Activated CD8-positive, alpha-beta T cell treated with anti-CD3 and anti-CD28 coated beads for 36 hours (primary cell): ENCODE measurements at regions not wholly inside any gene's neighbourhood (a gene's known extent, or its start where the extent isn't known, plus 50 kb on each side); places are given as distances from the start of the nearest gene placed in this dataset.
"Not testable (repeated sequence)": the region's sequence is repeated elsewhere in the genome, so short reads cannot be mapped to it uniquely, and the experiment has no call there.

Experiments used
- ATAC-seq: fragments of 200-7000 bp; cut with Tn5 transposase; one replicate; pipeline ENCODE4 v1.10.0; 2021; ENCODE audit warnings: mild to moderate bottlenecking, moderate library complexity
- CTCF ChIA-PET: fragments of 350-600 bp; sonication (Branson Sonifier 250); formaldehyde crosslinking; loops from one replicate; lab custom pipeline; 2021; ENCODE audit warnings: antibody characterized with exemption; lab: Charles Lee
- POLR2A ChIA-PET: fragments of 350-600 bp; sonication (Branson Sonifier 250); formaldehyde crosslinking; loops from one replicate; lab custom pipeline; 2021; ENCODE audit warnings: antibody characterized with exemption; lab: Charles Lee
- DNase-seq: peaks from one replicate; pipeline ENCODE4 v3.0.0-alpha.2; 2020
- H3K27ac Mint-ChIP-seq: one replicate; pipeline ENCODE4 v1.8.0; 2021; ENCODE audit warnings: mild to moderate bottlenecking, mixed read lengths
- H3K27me3 Mint-ChIP-seq: one replicate; pipeline ENCODE4 v1.8.0; 2021; ENCODE audit warnings: mixed read lengths
- H3K36me3 Mint-ChIP-seq: one replicate; pipeline ENCODE4 v1.8.0; 2021; ENCODE audit warnings: low read depth, mixed read lengths
- H3K4me1 Mint-ChIP-seq: one replicate; pipeline ENCODE4 v1.8.0; 2021; ENCODE audit warnings: low read depth, mixed read lengths
- H3K4me3 Mint-ChIP-seq: one replicate; pipeline ENCODE4 v1.8.0; 2021; ENCODE audit warnings: mild to moderate bottlenecking, moderate library complexity, mixed read lengths
- H3K9me3 Mint-ChIP-seq: one replicate; pipeline ENCODE4 v1.8.0; 2021; ENCODE audit warnings: mixed read lengths
- intact Hi-C: fragments of 100-400 bp; cut with micrococcal nuclease; formaldehyde crosslinking; loops from one replicate; pipeline ENCODE4 v1.10.0; 2022
- TF ChIP-seq, protein P1 (sequence below): fragments of 200-600 bp; IDR thresholded peaks from one replicate; pipeline ENCODE4 v1.8.0; 2022; ENCODE audit warnings: antibody characterized with exemption, mild to moderate bottlenecking

DNA sequence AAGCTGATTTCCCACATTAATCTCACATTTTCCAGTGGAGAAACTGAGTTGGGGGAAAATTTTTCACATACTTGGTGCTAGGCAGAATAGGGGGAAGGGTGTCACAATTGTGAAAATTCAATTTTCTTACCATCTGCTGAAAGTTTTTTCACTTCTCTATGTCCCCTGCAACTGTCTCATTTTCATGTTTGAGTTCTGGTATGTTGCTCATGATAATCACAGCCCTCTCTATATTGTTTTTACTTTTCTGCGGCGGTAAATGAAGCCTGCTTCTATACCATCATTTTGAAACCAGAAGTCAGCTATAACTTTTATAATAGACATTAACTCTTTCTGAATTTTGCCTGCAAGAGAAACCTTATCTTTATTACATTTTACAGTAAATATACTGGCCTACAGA lies 1664.5 kb downstream of the EFNA5 start:
- no peak overlapping the region for H3K27ac Mint-ChIP-seq
- no peak overlapping the region for H3K4me3 Mint-ChIP-seq
- H3K4me1 Mint-ChIP-seq, result no peaks in the 10 kb centered on the region
- no peak for ATAC-seq
- TF ChIP-seq, protein P1, sequence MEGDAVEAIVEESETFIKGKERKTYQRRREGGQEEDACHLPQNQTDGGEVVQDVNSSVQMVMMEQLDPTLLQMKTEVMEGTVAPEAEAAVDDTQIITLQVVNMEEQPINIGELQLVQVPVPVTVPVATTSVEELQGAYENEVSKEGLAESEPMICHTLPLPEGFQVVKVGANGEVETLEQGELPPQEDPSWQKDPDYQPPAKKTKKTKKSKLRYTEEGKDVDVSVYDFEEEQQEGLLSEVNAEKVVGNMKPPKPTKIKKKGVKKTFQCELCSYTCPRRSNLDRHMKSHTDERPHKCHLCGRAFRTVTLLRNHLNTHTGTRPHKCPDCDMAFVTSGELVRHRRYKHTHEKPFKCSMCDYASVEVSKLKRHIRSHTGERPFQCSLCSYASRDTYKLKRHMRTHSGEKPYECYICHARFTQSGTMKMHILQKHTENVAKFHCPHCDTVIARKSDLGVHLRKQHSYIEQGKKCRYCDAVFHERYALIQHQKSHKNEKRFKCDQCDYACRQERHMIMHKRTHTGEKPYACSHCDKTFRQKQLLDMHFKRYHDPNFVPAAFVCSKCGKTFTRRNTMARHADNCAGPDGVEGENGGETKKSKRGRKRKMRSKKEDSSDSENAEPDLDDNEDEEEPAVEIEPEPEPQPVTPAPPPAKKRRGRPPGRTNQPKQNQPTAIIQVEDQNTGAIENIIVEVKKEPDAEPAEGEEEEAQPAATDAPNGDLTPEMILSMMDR, result no peak
- POLR2A ChIA-PET, result no interaction called here
- CTCF ChIA-PET, result no interaction called here
- H3K9me3 Mint-ChIP-seq, result peaks cover 12% of the 10 kb centered on the region
- H3K27me3 Mint-ChIP-seq, result no peaks in the 10 kb centered on the region
- DNase-seq, result no peak
- intact Hi-C loops, result no loop called here
- H3K36me3 Mint-ChIP-seq, result no peaks in the 10 kb centered on the region

DNA sequence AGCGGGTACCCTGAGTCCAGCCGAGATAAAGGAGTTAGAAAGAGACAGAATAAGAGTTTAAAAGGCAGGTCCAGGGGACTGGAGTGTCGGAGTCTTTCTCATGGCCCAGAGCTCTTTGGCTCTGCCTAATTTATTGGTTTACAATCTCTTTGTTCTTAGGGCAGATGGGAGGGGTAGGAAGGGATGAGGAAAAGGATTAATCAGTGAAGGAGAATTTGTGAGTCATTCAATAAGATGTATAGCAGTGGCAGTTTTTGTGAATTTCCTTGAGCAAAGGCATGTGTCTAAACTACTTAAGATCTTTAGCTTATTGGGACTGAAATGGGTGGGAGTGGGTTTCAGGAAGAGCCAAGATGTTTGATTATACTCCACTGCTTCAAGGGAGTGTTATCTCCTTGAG lies 1671.7 kb downstream of the EFNA5 start:
- CTCF ChIA-PET, H3K27me3 Mint-ChIP-seq, H3K36me3 Mint-ChIP-seq, intact Hi-C loops, H3K4me3 Mint-ChIP-seq, ATAC-seq, DNase-seq, H3K4me1 Mint-ChIP-seq, POLR2A ChIA-PET, H3K27ac Mint-ChIP-seq: not testable (repeated sequence)
- peaks cover 15% of the 10 kb centered on the region for H3K9me3 Mint-ChIP-seq

DNA sequence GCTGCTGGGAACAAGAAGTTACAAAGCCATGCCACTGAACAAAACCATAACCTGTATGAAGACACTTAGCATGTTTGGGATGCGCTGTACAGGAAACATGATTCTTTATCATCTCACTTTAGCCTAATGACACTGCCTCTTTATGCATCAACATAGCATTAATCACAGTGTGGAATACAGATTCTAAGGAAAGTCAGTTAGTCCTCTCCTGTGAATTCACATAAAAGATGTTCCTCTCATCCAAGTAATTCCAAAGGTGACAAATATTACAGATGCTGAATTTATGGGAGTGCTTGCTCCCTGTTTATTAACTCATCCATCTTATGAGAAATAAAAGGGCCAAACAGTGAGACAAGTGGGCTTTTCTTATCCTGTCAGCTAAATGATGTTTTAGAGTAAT lies 1677.7 kb downstream of the EFNA5 start:
- Mint-ChIP-seq H3K27ac (no peak overlapping the region), H3K4me1 (no peaks in the 10 kb centered on the region), H3K27me3 (no peaks in the 10 kb centered on the region), H3K4me3 (no peak overlapping the region), H3K9me3 (peaks cover 5% of the 10 kb centered on the region), H3K36me3 (no peaks in the 10 kb centered on the region)
- DNase-seq (no peak), ATAC-seq (no peak)
- CTCF ChIA-PET, result no interaction called here
- TF ChIP-seq, protein P1, result no peak
- intact Hi-C loops, result no loop called here
- POLR2A ChIA-PET, result no interaction called here

DNA sequence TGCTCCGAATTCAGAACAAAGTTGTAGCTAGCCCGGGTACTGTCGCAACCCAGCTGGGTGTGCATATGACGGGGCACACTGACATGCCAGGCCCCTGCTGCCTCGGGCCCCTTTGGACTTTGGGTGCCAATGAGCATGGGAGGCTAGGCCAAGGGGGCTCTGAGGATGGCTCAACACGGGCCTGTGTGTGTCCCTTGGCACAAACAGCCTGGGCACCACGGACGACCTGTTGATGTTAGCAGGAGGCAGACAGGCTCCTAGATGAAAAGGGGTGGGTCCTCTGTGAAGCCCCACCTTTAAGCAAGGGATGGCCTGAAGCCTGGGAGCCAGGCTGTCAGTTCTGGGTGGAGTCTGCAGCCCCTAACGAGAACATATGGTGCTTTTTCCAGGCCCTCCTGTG lies 1688.2 kb downstream of the EFNA5 start:
- intact Hi-C loops, result no loop called here
- no peak overlapping the region for H3K27ac Mint-ChIP-seq
- H3K27me3 Mint-ChIP-seq, result no peaks in the 10 kb centered on the region
- DNase-seq (no peak), ATAC-seq (no peak)
- peaks cover 1% of the 10 kb centered on the region for H3K9me3 Mint-ChIP-seq
- no peaks in the 10 kb centered on the region for H3K4me1 Mint-ChIP-seq
- no peaks in the 10 kb centered on the region for H3K36me3 Mint-ChIP-seq
- TF ChIP-seq, protein P1, result no peak
- ChIA-PET CTCF (no interaction called here), POLR2A (no interaction called here)
- H3K4me3 Mint-ChIP-seq, result no peak overlapping the region

DNA sequence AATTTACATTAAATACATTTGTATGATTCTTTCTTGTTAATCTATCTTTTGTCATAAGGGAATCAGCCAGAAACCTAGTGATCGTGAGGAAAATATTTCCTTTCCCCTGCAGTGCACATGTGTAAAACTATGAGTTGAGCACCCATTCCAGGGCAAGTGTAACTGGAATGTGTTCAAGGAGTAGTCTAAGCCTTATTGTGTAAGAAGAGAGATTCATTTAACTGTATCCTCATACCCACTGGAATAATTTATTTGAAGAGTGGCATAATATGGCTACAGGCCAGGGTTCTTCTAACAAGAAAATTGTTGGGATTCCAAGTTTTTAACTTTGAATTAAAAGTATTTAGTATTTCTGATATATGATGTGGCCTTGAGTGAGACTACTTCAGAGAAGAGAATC lies 1692.7 kb downstream of the EFNA5 start:
- no peaks in the 10 kb centered on the region for H3K27me3 Mint-ChIP-seq
- no peak for DNase-seq
- ChIA-PET CTCF (no interaction called here), POLR2A (no interaction called here)
- no peaks in the 10 kb centered on the region for H3K9me3 Mint-ChIP-seq
- H3K4me3 Mint-ChIP-seq, result no peak overlapping the region
- intact Hi-C loops, result no loop called here
- H3K36me3 Mint-ChIP-seq, result no peaks in the 10 kb centered on the region
- no peak for ATAC-seq
- no peaks in the 10 kb centered on the region for H3K4me1 Mint-ChIP-seq
- H3K27ac Mint-ChIP-seq, result no peak overlapping the region
- TF ChIP-seq, protein P1, result no peak

DNA sequence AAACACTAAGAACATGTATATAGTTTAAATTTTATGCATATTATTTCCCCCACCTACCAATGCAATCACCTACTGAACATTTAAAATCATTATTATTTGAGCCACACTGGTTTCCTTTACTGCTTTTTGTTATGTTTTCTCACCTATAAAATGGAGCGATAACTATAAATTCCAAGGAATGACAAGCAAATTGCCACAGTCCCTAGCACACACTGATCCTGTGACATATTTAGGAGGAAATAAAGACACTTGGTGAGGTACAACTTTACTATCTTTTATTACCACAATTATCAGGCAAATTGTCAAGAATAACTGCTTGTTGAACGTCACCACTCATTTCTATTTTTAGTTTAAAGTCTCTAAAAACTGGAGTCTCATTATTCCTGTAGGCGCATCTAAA lies 1693.6 kb downstream of the EFNA5 start:
- no peak overlapping the region for H3K27ac Mint-ChIP-seq
- no peaks in the 10 kb centered on the region for H3K27me3 Mint-ChIP-seq
- no peaks in the 10 kb centered on the region for H3K36me3 Mint-ChIP-seq
- no peak overlapping the region for H3K4me3 Mint-ChIP-seq
- DNase-seq, result no peak
- ATAC-seq, result no peak
- TF ChIP-seq, protein P1, result no peak
- no peaks in the 10 kb centered on the region for H3K9me3 Mint-ChIP-seq
- intact Hi-C loops, result no loop called here
- POLR2A ChIA-PET, result no interaction called here
- CTCF ChIA-PET, result no interaction called here
- H3K4me1 Mint-ChIP-seq, result no peaks in the 10 kb centered on the region
